ENCODE measurements at regions not wholly inside any gene's neighbourhood (a gene's known extent, or its start where the extent isn't known, plus 50 kb on each side); places are given as distances from the start of the nearest gene placed in this dataset.

- Histone ChIP-seq H3K9me3 (ENCODE audit: insufficient read depth, low read length) (no peaks in the 10 kb centered on the region), H3K27ac (ENCODE audit: low read depth, low read length) (no peak overlapping the region), H3K4me3 (ENCODE audit: insufficient read depth, low read length, poor library complexity, severe bottlenecking) (no peak overlapping the region), H3K9me2 (replicated peaks; ENCODE audit: insufficient read depth, low read length) (no peaks in the 10 kb centered on the region), H3K9ac (ENCODE audit: low read length) (no peak overlapping the region), H2AFZ (ENCODE audit: low read depth, low read length, severe bottlenecking) (no peak overlapping the region), H3K27me3 (ENCODE audit: low read length) (no peaks in the 10 kb centered on the region), H3F3A (ENCODE audit: insufficient read depth) (no peaks in the 10 kb centered on the region), H3K4me2 (ENCODE audit: low read depth, low read length, poor library complexity, severe bottlenecking) (no peak overlapping the region), H3K36me3 (ENCODE audit: low read length) (no peaks in the 10 kb centered on the region), H4K20me1 (ENCODE audit: low read depth, low read length) (no peaks in the 10 kb centered on the region), H3K79me2 (ENCODE audit: insufficient read depth, low read length) (no peaks in the 10 kb centered on the region)
- no peak for TF ChIP-seq EZH2phosphoT487 (conservative IDR thresholded peaks at IDR 0.05; ENCODE audit: low read length)
- TF ChIP-seq CTCF (IDR thresholded peaks at IDR 0.05; ENCODE audit: insufficient read depth, low read length, poor library complexity, severe bottlenecking) = no peak
Measured at GRCh38 chr13:77991003-77991402, 72.4 kb upstream of the EDNRB start.

- no peaks in the 10 kb centered on the region for H3K9me2 ChIP-seq (replicated peaks; ENCODE audit: insufficient read depth, low read length)
- no peak overlapping the region for H3K4me2 ChIP-seq (ENCODE audit: low read depth, low read length, poor library complexity, severe bottlenecking)
- H3K36me3 ChIP-seq (ENCODE audit: low read length) = no peaks in the 10 kb centered on the region
- no peak for TF ChIP-seq CTCF (IDR thresholded peaks at IDR 0.05; ENCODE audit: insufficient read depth, low read length, poor library complexity, severe bottlenecking)
- TF ChIP-seq EZH2phosphoT487 (conservative IDR thresholded peaks at IDR 0.05; ENCODE audit: low read length) = no peak
- H3K79me2 ChIP-seq (ENCODE audit: insufficient read depth, low read length) = no peaks in the 10 kb centered on the region
- no peak overlapping the region for H3K27ac ChIP-seq (ENCODE audit: low read depth, low read length)
- H3K9me3 ChIP-seq (ENCODE audit: insufficient read depth, low read length) = no peaks in the 10 kb centered on the region
- no peak overlapping the region for H3K9ac ChIP-seq (ENCODE audit: low read length)
- H3F3A ChIP-seq (ENCODE audit: insufficient read depth) = no peaks in the 10 kb centered on the region
- no peaks in the 10 kb centered on the region for H3K27me3 ChIP-seq (ENCODE audit: low read length)
- H3K4me3 ChIP-seq (ENCODE audit: insufficient read depth, low read length, poor library complexity, severe bottlenecking) = no peak overlapping the region
- no peak overlapping the region for H2AFZ ChIP-seq (ENCODE audit: low read depth, low read length, severe bottlenecking)
- no peaks in the 10 kb centered on the region for H4K20me1 ChIP-seq (ENCODE audit: low read depth, low read length)
Measured at GRCh38 chr13:77989281-77989680, 70.7 kb upstream of the EDNRB start.

GRCh38 chr13:77988355-77988754 lies 69.7 kb upstream of the EDNRB start:
- Histone ChIP-seq H3K4me2 (ENCODE audit: low read depth, low read length, poor library complexity, severe bottlenecking) (no peak overlapping the region), H3K36me3 (ENCODE audit: low read length) (no peaks in the 10 kb centered on the region), H3K4me3 (ENCODE audit: insufficient read depth, low read length, poor library complexity, severe bottlenecking) (no peak overlapping the region), H3F3A (ENCODE audit: insufficient read depth) (no peaks in the 10 kb centered on the region), H3K9ac (ENCODE audit: low read length) (no peak overlapping the region), H3K27ac (ENCODE audit: low read depth, low read length) (no peak overlapping the region), H3K9me3 (ENCODE audit: insufficient read depth, low read length) (no peaks in the 10 kb centered on the region), H3K9me2 (replicated peaks; ENCODE audit: insufficient read depth, low read length) (no peaks in the 10 kb centered on the region), H3K79me2 (ENCODE audit: insufficient read depth, low read length) (no peaks in the 10 kb centered on the region), H2AFZ (ENCODE audit: low read depth, low read length, severe bottlenecking) (no peak overlapping the region), H4K20me1 (ENCODE audit: low read depth, low read length) (no peaks in the 10 kb centered on the region), H3K27me3 (ENCODE audit: low read length) (no peaks in the 10 kb centered on the region)
- no peak for TF ChIP-seq CTCF (IDR thresholded peaks at IDR 0.05; ENCODE audit: insufficient read depth, low read length, poor library complexity, severe bottlenecking)
- no peak for TF ChIP-seq EZH2phosphoT487 (conservative IDR thresholded peaks at IDR 0.05; ENCODE audit: low read length)

- H4K20me1 ChIP-seq (ENCODE audit: low read depth, low read length) = no peaks in the 10 kb centered on the region
- no peaks in the 10 kb centered on the region for H3K9me2 ChIP-seq (replicated peaks; ENCODE audit: insufficient read depth, low read length)
- no peaks in the 10 kb centered on the region for H3F3A ChIP-seq (ENCODE audit: insufficient read depth)
- H3K4me2 ChIP-seq (ENCODE audit: low read depth, low read length, poor library complexity, severe bottlenecking) = no peak overlapping the region
- no peak overlapping the region for H3K4me3 ChIP-seq (ENCODE audit: insufficient read depth, low read length, poor library complexity, severe bottlenecking)
- H3K79me2 ChIP-seq (ENCODE audit: insufficient read depth, low read length) = no peaks in the 10 kb centered on the region
- no peaks in the 10 kb centered on the region for H3K9me3 ChIP-seq (ENCODE audit: insufficient read depth, low read length)
- no peak overlapping the region for H3K27ac ChIP-seq (ENCODE audit: low read depth, low read length)
- H3K27me3 ChIP-seq (ENCODE audit: low read length) = no peaks in the 10 kb centered on the region
- no peak overlapping the region for H2AFZ ChIP-seq (ENCODE audit: low read depth, low read length, severe bottlenecking)
- H3K9ac ChIP-seq (ENCODE audit: low read length) = no peak overlapping the region
- no peaks in the 10 kb centered on the region for H3K36me3 ChIP-seq (ENCODE audit: low read length)
- TF ChIP-seq EZH2phosphoT487 (conservative IDR thresholded peaks at IDR 0.05; ENCODE audit: low read length) = no peak
- TF ChIP-seq CTCF (IDR thresholded peaks at IDR 0.05; ENCODE audit: insufficient read depth, low read length, poor library complexity, severe bottlenecking) = no peak
Measured at GRCh38 chr13:77986713-77987112, 68.1 kb upstream of the EDNRB start.
